ENCODE measurements at regions not wholly inside any gene's neighbourhood (a gene's known extent, or its start where the extent isn't known, plus 50 kb on each side); places are given as distances from the start of the nearest gene placed in this dataset.

- Histone ChIP-seq H4K91ac (ENCODE audit: low read depth, low read length) (no peak overlapping the region), H3K79me1 (ENCODE audit: low read length) (no peaks in the 10 kb centered on the region), H4K8ac (ENCODE audit: low read depth, low read length) (no peak overlapping the region), H3K79me2 (ENCODE audit: control insufficient read depth, insufficient read depth, low read length, poor library complexity) (no peaks in the 10 kb centered on the region), H3K9ac (ENCODE audit: low read length) (no peak overlapping the region), H3K27me3 (ENCODE audit: insufficient read depth, low read length) (no peaks in the 10 kb centered on the region), H2BK5ac (ENCODE audit: low read depth, low read length, poor library complexity) (no peak overlapping the region), H3K4me1 (ENCODE audit: control insufficient read depth in 1 of 2, insufficient read depth in 2 of 2, low read length in 2 of 2) (no peaks in the 10 kb centered on the region), H3K23ac (ENCODE audit: low read length) (no peak overlapping the region), H3K9me3 (ENCODE audit: insufficient read depth, low read depth, low read length) (peaks cover 7% of the 10 kb centered on the region), H3K4me3 (ENCODE audit: low read depth, low read length) (no peak overlapping the region), H2AFZ (ENCODE audit: insufficient read depth, low read length, poor library complexity) (no peak overlapping the region), H3K18ac (ENCODE audit: low read length) (no peak overlapping the region), H3K4me2 (ENCODE audit: low read length) (no peak overlapping the region), H3K27ac (ENCODE audit: low read depth, low read length) (no peak overlapping the region), H3K36me3 (ENCODE audit: control insufficient read depth in 1 of 2, insufficient read depth in 2 of 2, low read length in 2 of 2) (no peaks in the 10 kb centered on the region), H2AK5ac (ENCODE audit: low read length) (no peak overlapping the region), H2BK12ac (ENCODE audit: low read length) (no peak overlapping the region), H4K12ac (ENCODE audit: low read depth, low read length) (no peak overlapping the region), H2BK120ac (ENCODE audit: insufficient read depth, low read length, poor library complexity) (no peak overlapping the region), H3K14ac (ENCODE audit: low read length) (no peak overlapping the region), H3K4ac (ENCODE audit: low read depth, low read length) (no peak overlapping the region)
- WGBS (ENCODE audit: extremely low coverage, insufficient coverage, insufficient read length), result no CpG with 5 or more reads among the region's 3 CpGs
- DNase-seq, result no peak
Measured at GRCh38 chr16:74140557-74140956, 156.1 kb upstream of the PSMD7 start.

- Histone ChIP-seq H3K4me1 (ENCODE audit: control insufficient read depth in 1 of 2, insufficient read depth in 2 of 2, low read length in 2 of 2) (no peaks in the 10 kb centered on the region), H3K27ac (ENCODE audit: low read depth, low read length) (no peak overlapping the region), H3K23ac (ENCODE audit: low read length) (no peak overlapping the region), H4K8ac (ENCODE audit: low read depth, low read length) (no peak overlapping the region), H2AK5ac (ENCODE audit: low read length) (no peak overlapping the region), H3K9me3 (ENCODE audit: insufficient read depth, low read depth, low read length) (no peaks in the 10 kb centered on the region), H2BK12ac (ENCODE audit: low read length) (no peak overlapping the region), H3K79me2 (ENCODE audit: control insufficient read depth, insufficient read depth, low read length, poor library complexity) (no peaks in the 10 kb centered on the region), H2AFZ (ENCODE audit: insufficient read depth, low read length, poor library complexity) (no peak overlapping the region), H4K12ac (ENCODE audit: low read depth, low read length) (no peak overlapping the region), H3K27me3 (ENCODE audit: insufficient read depth, low read length) (no peaks in the 10 kb centered on the region), H3K18ac (ENCODE audit: low read length) (no peak overlapping the region), H3K79me1 (ENCODE audit: low read length) (no peaks in the 10 kb centered on the region), H3K14ac (ENCODE audit: low read length) (no peak overlapping the region), H3K4ac (ENCODE audit: low read depth, low read length) (no peak overlapping the region), H3K36me3 (ENCODE audit: control insufficient read depth in 1 of 2, insufficient read depth in 2 of 2, low read length in 2 of 2) (no peaks in the 10 kb centered on the region), H3K9ac (ENCODE audit: low read length) (no peak overlapping the region), H2BK120ac (ENCODE audit: insufficient read depth, low read length, poor library complexity) (no peak overlapping the region), H3K4me3 (ENCODE audit: low read depth, low read length) (no peak overlapping the region), H4K91ac (ENCODE audit: low read depth, low read length) (no peak overlapping the region), H2BK5ac (ENCODE audit: low read depth, low read length, poor library complexity) (no peak overlapping the region), H3K4me2 (ENCODE audit: low read length) (no peak overlapping the region)
- no peak for DNase-seq
- WGBS (ENCODE audit: extremely low coverage, insufficient coverage, insufficient read length), result no CpG with 5 or more reads among the region's 1 CpG
Measured at GRCh38 chr16:74123826-74124225, 172.8 kb upstream of the PSMD7 start.

- H2BK5ac ChIP-seq (ENCODE audit: low read depth, low read length, poor library complexity), result no peak overlapping the region
- WGBS (ENCODE audit: extremely low coverage, insufficient coverage, insufficient read length), result no CpG with 5 or more reads among the region's 4 CpGs
- no peak overlapping the region for H4K91ac ChIP-seq (ENCODE audit: low read depth, low read length)
- no peaks in the 10 kb centered on the region for H3K79me1 ChIP-seq (ENCODE audit: low read length)
- no peak overlapping the region for H2AFZ ChIP-seq (ENCODE audit: insufficient read depth, low read length, poor library complexity)
- H3K14ac ChIP-seq (ENCODE audit: low read length), result no peak overlapping the region
- H4K8ac ChIP-seq (ENCODE audit: low read depth, low read length), result no peak overlapping the region
- no peak overlapping the region for H3K4me3 ChIP-seq (ENCODE audit: low read depth, low read length)
- H3K36me3 ChIP-seq (ENCODE audit: control insufficient read depth in 1 of 2, insufficient read depth in 2 of 2, low read length in 2 of 2), result no peaks in the 10 kb centered on the region
- no peak overlapping the region for H4K12ac ChIP-seq (ENCODE audit: low read depth, low read length)
- no peak overlapping the region for H3K4ac ChIP-seq (ENCODE audit: low read depth, low read length)
- H3K27ac ChIP-seq (ENCODE audit: low read depth, low read length), result no peak overlapping the region
- no peak overlapping the region for H2BK12ac ChIP-seq (ENCODE audit: low read length)
- no peak overlapping the region for H3K4me2 ChIP-seq (ENCODE audit: low read length)
- H3K79me2 ChIP-seq (ENCODE audit: control insufficient read depth, insufficient read depth, low read length, poor library complexity), result no peaks in the 10 kb centered on the region
- no peak overlapping the region for H3K18ac ChIP-seq (ENCODE audit: low read length)
- no peaks in the 10 kb centered on the region for H3K4me1 ChIP-seq (ENCODE audit: control insufficient read depth in 1 of 2, insufficient read depth in 2 of 2, low read length in 2 of 2)
- H2AK5ac ChIP-seq (ENCODE audit: low read length), result no peak overlapping the region
- H3K9ac ChIP-seq (ENCODE audit: low read length), result no peak overlapping the region
- no peak overlapping the region for H2BK120ac ChIP-seq (ENCODE audit: insufficient read depth, low read length, poor library complexity)
- no peaks in the 10 kb centered on the region for H3K27me3 ChIP-seq (ENCODE audit: insufficient read depth, low read length)
- DNase-seq, result no peak
- H3K23ac ChIP-seq (ENCODE audit: low read length), result no peak overlapping the region
- H3K9me3 ChIP-seq (ENCODE audit: insufficient read depth, low read depth, low read length), result no peaks in the 10 kb centered on the region
Measured at GRCh38 chr16:74123195-74123594, 173.4 kb upstream of the PSMD7 start.

- no peak overlapping the region for H3K14ac ChIP-seq (ENCODE audit: low read length)
- H3K9me3 ChIP-seq (ENCODE audit: insufficient read depth, low read depth, low read length), result no peaks in the 10 kb centered on the region
- H3K4me1 ChIP-seq (ENCODE audit: control insufficient read depth in 1 of 2, insufficient read depth in 2 of 2, low read length in 2 of 2), result no peaks in the 10 kb centered on the region
- H4K91ac ChIP-seq (ENCODE audit: low read depth, low read length), result no peak overlapping the region
- no peak overlapping the region for H3K23ac ChIP-seq (ENCODE audit: low read length)
- H2AFZ ChIP-seq (ENCODE audit: insufficient read depth, low read length, poor library complexity), result no peak overlapping the region
- H3K27me3 ChIP-seq (ENCODE audit: insufficient read depth, low read length), result no peaks in the 10 kb centered on the region
- H3K4me3 ChIP-seq (ENCODE audit: low read depth, low read length), result no peak overlapping the region
- H3K4ac ChIP-seq (ENCODE audit: low read depth, low read length), result no peak overlapping the region
- no peak overlapping the region for H2BK12ac ChIP-seq (ENCODE audit: low read length)
- H2AK5ac ChIP-seq (ENCODE audit: low read length), result no peak overlapping the region
- no peak overlapping the region for H3K4me2 ChIP-seq (ENCODE audit: low read length)
- H3K18ac ChIP-seq (ENCODE audit: low read length), result no peak overlapping the region
- H2BK120ac ChIP-seq (ENCODE audit: insufficient read depth, low read length, poor library complexity), result no peak overlapping the region
- H4K12ac ChIP-seq (ENCODE audit: low read depth, low read length), result no peak overlapping the region
- H3K36me3 ChIP-seq (ENCODE audit: control insufficient read depth in 1 of 2, insufficient read depth in 2 of 2, low read length in 2 of 2), result no peaks in the 10 kb centered on the region
- no peaks in the 10 kb centered on the region for H3K79me1 ChIP-seq (ENCODE audit: low read length)
- no CpG with 5 or more reads among the region's 4 CpGs for WGBS (ENCODE audit: extremely low coverage, insufficient coverage, insufficient read length)
- no peak overlapping the region for H4K8ac ChIP-seq (ENCODE audit: low read depth, low read length)
- H2BK5ac ChIP-seq (ENCODE audit: low read depth, low read length, poor library complexity), result no peak overlapping the region
- H3K27ac ChIP-seq (ENCODE audit: low read depth, low read length), result no peak overlapping the region
- H3K9ac ChIP-seq (ENCODE audit: low read length), result no peak overlapping the region
- H3K79me2 ChIP-seq (ENCODE audit: control insufficient read depth, insufficient read depth, low read length, poor library complexity), result no peaks in the 10 kb centered on the region
- DNase-seq, result no peak
Measured at GRCh38 chr16:74117798-74118197, 178.8 kb upstream of the PSMD7 start.
